Neural crest cell (in vitro differentiated cells): ENCODE measurements at regions not wholly inside any gene's neighbourhood (a gene's known extent, or its start where the extent isn't known, plus 50 kb on each side); places are given as distances from the start of the nearest gene placed in this dataset.

Source experiments
- DNase-seq: peaks from one replicate; pipeline ENCODE4 v3.0.0; 2021; ENCODE audit warnings: low read depth, mixed read lengths, low spot score
- H3K27ac Mint-ChIP-seq: one replicate; pipeline ENCODE4 v1.8.0; 2021; ENCODE audit warnings: mild to moderate bottlenecking, mixed read lengths; ENCODE audit not compliant: unreplicated experiment
- H3K27me3 Mint-ChIP-seq: 2 replicates; pipeline ENCODE4 v1.8.0; 2021; ENCODE audit warnings: low read depth, mild to moderate bottlenecking, mixed read lengths
- H3K36me3 Mint-ChIP-seq: 2 replicates; pipeline ENCODE4 v1.8.0; 2021; ENCODE audit warnings: low read depth, mild to moderate bottlenecking, mixed read lengths
- H3K4me1 Mint-ChIP-seq: 2 replicates; pipeline ENCODE4 v1.8.0; 2021; ENCODE audit warnings: mixed read lengths
- H3K4me3 Mint-ChIP-seq: one replicate; pipeline ENCODE4 v1.8.0; 2021; ENCODE audit warnings: mild to moderate bottlenecking, mixed read lengths
- H3K9me3 Mint-ChIP-seq: 2 replicates; pipeline ENCODE4 v1.8.0; 2021; ENCODE audit warnings: mixed read lengths
- CTCF ChIP-seq: fragments of 200-600 bp; sonication (generic); conservative IDR thresholded peaks from 2 replicates; pipeline ENCODE4 v1.5.0; 2021; ENCODE audit warnings: antibody characterized with exemption, mild to moderate bottlenecking

GRCh38 chr10:3510741-3511140 is 274.3 kb downstream of the KLF6 start:
- Mint-ChIP-seq H3K9me3 (peaks cover 3% of the 10 kb centered on the region), H3K4me3 (no peak overlapping the region), H3K27me3 (no peaks in the 10 kb centered on the region), H3K4me1 (peaks cover 43% of the 10 kb centered on the region), H3K27ac (no peak overlapping the region), H3K36me3 (peaks cover 2% of the 10 kb centered on the region)
- DNase-seq, result no peak
- no peak for TF ChIP-seq CTCF

- no peak overlapping the region for H3K27ac Mint-ChIP-seq
- H3K36me3 Mint-ChIP-seq, result peaks cover 2% of the 10 kb centered on the region
- H3K9me3 Mint-ChIP-seq, result peaks cover 3% of the 10 kb centered on the region
- no peak overlapping the region for H3K4me3 Mint-ChIP-seq
- H3K27me3 Mint-ChIP-seq, result no peaks in the 10 kb centered on the region
- H3K4me1 Mint-ChIP-seq, result peaks cover 34% of the 10 kb centered on the region
- DNase-seq, result no peak
- TF ChIP-seq CTCF, result no peak
These were observed 275.7 kb downstream of the KLF6 start for GRCh38 chr10:3509355-3509754.

- Mint-ChIP-seq H3K4me1 (peaks cover 42% of the 10 kb centered on the region), H3K9me3 (no peaks in the 10 kb centered on the region), H3K27ac (peak overlapping the region; percentile 57), H3K27me3 (no peaks in the 10 kb centered on the region), H3K36me3 (no peaks in the 10 kb centered on the region), H3K4me3 (no peak overlapping the region)
- TF ChIP-seq CTCF, result no peak
- no peak for DNase-seq
These were observed 281.7 kb downstream of the KLF6 start for GRCh38 chr10:3503299-3503698.

- Mint-ChIP-seq H3K9me3 (no peaks in the 10 kb centered on the region), H3K4me1 (peaks cover 46% of the 10 kb centered on the region), H3K4me3 (no peak overlapping the region), H3K27ac (no peak overlapping the region), H3K36me3 (no peaks in the 10 kb centered on the region), H3K27me3 (no peaks in the 10 kb centered on the region)
- no peak for TF ChIP-seq CTCF
- no peak for DNase-seq
These were observed 282.3 kb downstream of the KLF6 start for GRCh38 chr10:3502673-3503072.

GRCh38 chr10:3500408-3500856 is 284.6 kb downstream of the KLF6 start:
- Mint-ChIP-seq H3K27me3 (no peaks in the 10 kb centered on the region), H3K4me3 (peak overlapping the region; percentile 82), H3K36me3 (no peaks in the 10 kb centered on the region), H3K27ac (peak overlapping the region; percentile 99), H3K4me1 (peaks cover 65% of the 10 kb centered on the region), H3K9me3 (no peaks in the 10 kb centered on the region)
- no peak for TF ChIP-seq CTCF
- DNase-seq, result peak; percentile 73

GRCh38 chr10:3499120-3499519 is 285.9 kb downstream of the KLF6 start:
- no peaks in the 10 kb centered on the region for H3K36me3 Mint-ChIP-seq
- no peak for DNase-seq
- no peak for TF ChIP-seq CTCF
- H3K27ac Mint-ChIP-seq, result no peak overlapping the region
- no peaks in the 10 kb centered on the region for H3K27me3 Mint-ChIP-seq
- no peak overlapping the region for H3K4me3 Mint-ChIP-seq
- H3K4me1 Mint-ChIP-seq, result peaks cover 68% of the 10 kb centered on the region
- H3K9me3 Mint-ChIP-seq, result no peaks in the 10 kb centered on the region
